ENCODE measurements at regions not wholly inside any gene's neighbourhood (a gene's known extent, or its start where the extent isn't known, plus 50 kb on each side); places are given as distances from the start of the nearest gene placed in this dataset.

DNA sequence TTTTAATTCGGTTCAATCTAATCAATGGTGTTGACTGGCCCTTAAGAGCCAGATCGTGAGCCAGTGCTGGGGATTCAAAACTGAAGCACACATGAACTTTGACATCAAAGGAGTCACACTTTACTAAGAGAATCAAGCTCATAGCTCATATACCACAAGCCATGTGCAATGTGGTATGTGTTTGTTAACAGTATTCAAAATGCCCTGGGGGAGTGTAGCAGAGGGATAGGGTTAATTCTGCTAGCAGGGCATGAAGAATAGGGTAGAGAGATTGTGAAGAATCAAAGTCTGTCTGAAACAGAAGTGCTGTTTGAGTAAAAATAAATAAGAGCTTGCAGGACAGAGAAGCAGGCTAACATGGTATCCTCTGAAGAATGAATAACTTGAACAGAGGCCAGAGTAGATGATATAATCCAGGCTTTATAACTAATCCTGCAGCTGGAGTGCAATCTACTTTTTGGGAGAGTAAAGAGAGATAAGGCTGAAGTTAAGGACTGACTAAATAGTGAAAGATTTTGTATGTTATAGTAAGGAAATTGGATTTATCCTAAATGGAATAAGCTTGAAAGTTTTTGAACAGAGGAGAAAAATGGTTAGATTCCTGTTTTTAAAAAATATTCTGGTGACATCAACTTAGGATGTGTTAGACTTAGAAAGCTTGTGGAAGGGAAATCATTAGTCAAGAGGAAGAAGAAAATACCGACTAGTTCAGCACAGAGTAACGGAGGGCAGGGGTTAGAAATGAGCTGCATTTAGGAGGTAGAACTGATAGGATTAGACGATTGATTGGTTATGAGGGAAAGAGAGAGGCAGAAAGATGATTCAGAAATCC is 292.0 kb downstream of the NFKBIZ start:
- intact Hi-C loops (cut with micrococcal nuclease; ENCODE audit: unreplicated experiment) (no loop called here), in situ Hi-C loops (cut with MboI) (no loop called here)
- BruUV-seq (replicated peaks) = no TSS peak
- H3K4me1 ChIP-seq (ENCODE audit: control insufficient read depth, insufficient read depth, low read length) = no peaks in the 10 kb centered on the region
- DNase-seq (ENCODE audit: low read depth, low spot score) (no peak), FAIRE-seq (no peak), ATAC-seq (no peak)
- H3K27me3 ChIP-seq (replicated peaks in 1 of 2; ENCODE audit: control insufficient read depth in 2 of 2, insufficient read depth in 2 of 2, low read length in 1 of 2) = no peaks in the 10 kb centered on the region; a peak in 1 of 4 replicates
- H3K4me2 ChIP-seq (ENCODE audit: control insufficient read depth, insufficient read depth) = no peak overlapping the region
- H2AFZ ChIP-seq (ENCODE audit: control insufficient read depth, low read depth, low read length) = no peak overlapping the region
- H3K79me2 ChIP-seq (ENCODE audit: control insufficient read depth, insufficient read depth, low read length) = no peaks in the 10 kb centered on the region
- RAD21 ChIA-PET (ENCODE audit: unreplicated experiment) = interaction anchor here (0.8 to 1.1 kb wide), 2 partner anchors 103 to 145 kb away, joined by 3 to 4 read pairs; no protein-coding TSS in a partner anchor
- 36% methylated on average over 5 of the region's 5 CpGs for WGBS (ENCODE audit: insufficient coverage, insufficient replicate concordance, low lambda C conversion rate, missing lambda C conversion rate)
- POLR2A ChIA-PET = no interaction called here
- TF ChIP-seq, protein P1, sequence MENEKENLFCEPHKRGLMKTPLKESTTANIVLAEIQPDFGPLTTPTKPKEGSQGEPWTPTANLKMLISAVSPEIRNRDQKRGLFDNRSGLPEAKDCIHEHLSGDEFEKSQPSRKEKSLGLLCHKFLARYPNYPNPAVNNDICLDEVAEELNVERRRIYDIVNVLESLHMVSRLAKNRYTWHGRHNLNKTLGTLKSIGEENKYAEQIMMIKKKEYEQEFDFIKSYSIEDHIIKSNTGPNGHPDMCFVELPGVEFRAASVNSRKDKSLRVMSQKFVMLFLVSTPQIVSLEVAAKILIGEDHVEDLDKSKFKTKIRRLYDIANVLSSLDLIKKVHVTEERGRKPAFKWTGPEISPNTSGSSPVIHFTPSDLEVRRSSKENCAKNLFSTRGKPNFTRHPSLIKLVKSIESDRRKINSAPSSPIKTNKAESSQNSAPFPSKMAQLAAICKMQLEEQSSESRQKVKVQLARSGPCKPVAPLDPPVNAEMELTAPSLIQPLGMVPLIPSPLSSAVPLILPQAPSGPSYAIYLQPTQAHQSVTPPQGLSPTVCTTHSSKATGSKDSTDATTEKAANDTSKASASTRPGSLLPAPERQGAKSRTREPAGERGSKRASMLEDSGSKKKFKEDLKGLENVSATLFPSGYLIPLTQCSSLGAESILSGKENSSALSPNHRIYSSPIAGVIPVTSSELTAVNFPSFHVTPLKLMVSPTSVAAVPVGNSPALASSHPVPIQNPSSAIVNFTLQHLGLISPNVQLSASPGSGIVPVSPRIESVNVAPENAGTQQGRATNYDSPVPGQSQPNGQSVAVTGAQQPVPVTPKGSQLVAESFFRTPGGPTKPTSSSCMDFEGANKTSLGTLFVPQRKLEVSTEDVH (IDR thresholded peaks at IDR 0.05; ENCODE audit: low read depth, partially characterized antibody) = no peak
- no peak for TF ChIP-seq SIX5 (IDR thresholded peaks at IDR 0.05; ENCODE audit: low read depth, low read length, severe bottlenecking)
- no peak for TF ChIP-seq POLR2A (IDR thresholded peaks at IDR 0.05; ENCODE audit: low read depth, low read length)
- no peak for TF ChIP-seq SMARCA5 (IDR thresholded peaks at IDR 0.05)
- no peak for TF ChIP-seq SIN3A (IDR thresholded peaks at IDR 0.05; ENCODE audit: low read depth, low read length)
- no peak for TF ChIP-seq CBX5 (IDR thresholded peaks at IDR 0.05; ENCODE audit: low read depth)
- no peak for TF ChIP-seq STAT3 (IDR thresholded peaks at IDR 0.05; ENCODE audit: low read depth, low read length)
- TF ChIP-seq, protein P2, sequence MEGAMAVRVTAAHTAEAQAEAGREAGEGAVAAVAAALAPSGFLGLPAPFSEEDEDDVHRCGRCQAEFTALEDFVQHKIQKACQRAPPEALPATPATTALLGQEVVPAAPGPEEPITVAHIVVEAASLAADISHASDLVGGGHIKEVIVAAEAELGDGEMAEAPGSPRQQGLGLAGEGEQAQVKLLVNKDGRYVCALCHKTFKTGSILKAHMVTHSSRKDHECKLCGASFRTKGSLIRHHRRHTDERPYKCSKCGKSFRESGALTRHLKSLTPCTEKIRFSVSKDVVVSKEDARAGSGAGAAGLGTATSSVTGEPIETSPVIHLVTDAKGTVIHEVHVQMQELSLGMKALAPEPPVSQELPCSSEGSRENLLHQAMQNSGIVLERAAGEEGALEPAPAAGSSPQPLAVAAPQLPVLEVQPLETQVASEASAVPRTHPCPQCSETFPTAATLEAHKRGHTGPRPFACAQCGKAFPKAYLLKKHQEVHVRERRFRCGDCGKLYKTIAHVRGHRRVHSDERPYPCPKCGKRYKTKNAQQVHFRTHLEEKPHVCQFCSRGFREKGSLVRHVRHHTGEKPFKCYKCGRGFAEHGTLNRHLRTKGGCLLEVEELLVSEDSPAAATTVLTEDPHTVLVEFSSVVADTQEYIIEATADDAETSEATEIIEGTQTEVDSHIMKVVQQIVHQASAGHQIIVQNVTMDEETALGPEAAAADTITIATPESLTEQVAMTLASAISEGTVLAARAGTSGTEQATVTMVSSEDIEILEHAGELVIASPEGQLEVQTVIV (IDR thresholded peaks at IDR 0.05; ENCODE audit: borderline replicate concordance, partially characterized antibody) = no peak
- TF ChIP-seq, protein P3, sequence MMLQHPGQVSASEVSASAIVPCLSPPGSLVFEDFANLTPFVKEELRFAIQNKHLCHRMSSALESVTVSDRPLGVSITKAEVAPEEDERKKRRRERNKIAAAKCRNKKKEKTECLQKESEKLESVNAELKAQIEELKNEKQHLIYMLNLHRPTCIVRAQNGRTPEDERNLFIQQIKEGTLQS (IDR thresholded peaks at IDR 0.05; ENCODE audit: borderline replicate concordance, extremely low read depth, low read depth, low read length) = no peak
- no peak for TF ChIP-seq CEBPB (IDR thresholded peaks at IDR 0.05; ENCODE audit: borderline replicate concordance in 1 of 2, low read depth in 2 of 2, low read length in 2 of 2)
- no peak for TF ChIP-seq NR2C2 (IDR thresholded peaks at IDR 0.05; ENCODE audit: borderline replicate concordance, control insufficient read depth, insufficient read length, low read depth)
- no peak for TF ChIP-seq SMC3 (IDR thresholded peaks at IDR 0.05; ENCODE audit: borderline replicate concordance, low read length)
- TF ChIP-seq EGR1 (IDR thresholded peaks at IDR 0.05; ENCODE audit: borderline replicate concordance in 1 of 2, low read depth in 2 of 2, low read length in 2 of 2) = no peak
- TF ChIP-seq ZNF622 (IDR thresholded peaks at IDR 0.05) = no peak
- no peak for TF ChIP-seq CBX3 (IDR thresholded peaks at IDR 0.05; ENCODE audit: borderline replicate concordance, low read depth)
- H3K4me3 ChIP-seq = no peak overlapping the region
- H3K27ac ChIP-seq (ENCODE audit: control insufficient read depth, insufficient read depth) = no peak overlapping the region
- CTCF ChIA-PET = interaction anchor here (0.7 to 0.9 kb wide), 2 partner anchors 84 to 88 kb away, joined by 3 read pairs; no protein-coding TSS in a partner anchor
- no peaks in the 10 kb centered on the region for H4K20me1 ChIP-seq (ENCODE audit: control insufficient read depth, insufficient read depth)
- no peaks in the 10 kb centered on the region for H3K36me3 ChIP-seq (ENCODE audit: control insufficient read depth in 2 of 2, insufficient read depth in 2 of 2, low read length in 1 of 2)
- SMC1A ChIA-PET (ENCODE audit: uncharacterized antibody, unreplicated experiment) = interaction anchor here (0.9 to 1.7 kb wide), 8 partner anchors 11 to 81 kb away, joined by 3 to 5 read pairs (median 3); no protein-coding TSS in a partner anchor
- H3K9ac ChIP-seq (ENCODE audit: control insufficient read depth, insufficient read depth, low read length) = no peak overlapping the region
- H3K9me3 ChIP-seq (replicated peaks; ENCODE audit: control insufficient read depth, insufficient read depth, low read length) = no peaks in the 10 kb centered on the region; the same call in 2 of the 3 replicates
